NCI-H526 treated with DMSO at 0.1 percent for 48 hours (cell line): ENCODE measurements at regions not wholly inside any gene's neighbourhood (a gene's known extent, or its start where the extent isn't known, plus 50 kb on each side); places are given as distances from the start of the nearest gene placed in this dataset.
"Not testable (repeated sequence)": the region's sequence is repeated elsewhere in the genome, so short reads cannot be mapped to it uniquely, and the experiment has no call there.

Source experiments
- DNase-seq: peaks from one replicate; lab custom pipeline; 2025; lab: John Stamatoyannopoulos, UW

GRCh38 chr2:204143216-204144014 is 206.9 kb downstream of the ICOS start:
- no peak for DNase-seq

- no peak for DNase-seq
Measured at GRCh38 chr2:204144492-204144891, 207.9 kb downstream of the ICOS start.

GRCh38 chr2:204145263-204145751 is 208.7 kb downstream of the ICOS start:
- DNase-seq, result peak; percentile 76

GRCh38 chr2:204145791-204146190 is 209.2 kb downstream of the ICOS start:
- DNase-seq, result no peak

- DNase-seq, result not testable (repeated sequence)
Measured at GRCh38 chr2:204147040-204147439, 210.5 kb downstream of the ICOS start.

GRCh38 chr2:204150721-204151120 is 214.2 kb downstream of the ICOS start:
- DNase-seq, result no peak

GRCh38 chr2:204152616-204153015 is 216.1 kb downstream of the ICOS start:
- no peak for DNase-seq

- DNase-seq, result no peak
Measured at GRCh38 chr2:204154863-204155262, 218.3 kb downstream of the ICOS start.

- no peak for DNase-seq
Measured at GRCh38 chr2:204156456-204156855, 219.9 kb downstream of the ICOS start.

- DNase-seq, result no peak
Measured at GRCh38 chr2:204157684-204158083, 221.1 kb downstream of the ICOS start.

GRCh38 chr2:204159526-204159925 is 223.0 kb downstream of the ICOS start:
- DNase-seq, result no peak

GRCh38 chr2:204160989-204161388 is 224.4 kb downstream of the ICOS start:
- no peak for DNase-seq

GRCh38 chr2:204161886-204162285 is 225.3 kb downstream of the ICOS start:
- DNase-seq, result no peak

- no peak for DNase-seq
Measured at GRCh38 chr2:204166961-204167360, 230.4 kb downstream of the ICOS start.

- not testable (repeated sequence) for DNase-seq
Measured at GRCh38 chr2:204167670-204168069, 231.1 kb downstream of the ICOS start.

- DNase-seq, result no peak
Measured at GRCh38 chr2:204170411-204170810, 233.8 kb downstream of the ICOS start.

- DNase-seq, result no peak
Measured at GRCh38 chr2:204171432-204172144, 235.0 kb downstream of the ICOS start.

GRCh38 chr2:204172145-204172600 is 235.6 kb downstream of the ICOS start:
- DNase-seq, result no peak

GRCh38 chr2:204174034-204174433 is 237.5 kb downstream of the ICOS start:
- no peak for DNase-seq

- DNase-seq, result no peak
Measured at GRCh38 chr2:204175552-204176271, 239.1 kb downstream of the ICOS start.

- no peak for DNase-seq
Measured at GRCh38 chr2:204176306-204176705, 239.7 kb downstream of the ICOS start.

- DNase-seq, result no peak
Measured at GRCh38 chr2:204177251-204177976, 240.9 kb downstream of the ICOS start.
